ENCODE measurements at regions not wholly inside any gene's neighbourhood (a gene's known extent, or its start where the extent isn't known, plus 50 kb on each side); places are given as distances from the start of the nearest gene placed in this dataset.

DNA sequence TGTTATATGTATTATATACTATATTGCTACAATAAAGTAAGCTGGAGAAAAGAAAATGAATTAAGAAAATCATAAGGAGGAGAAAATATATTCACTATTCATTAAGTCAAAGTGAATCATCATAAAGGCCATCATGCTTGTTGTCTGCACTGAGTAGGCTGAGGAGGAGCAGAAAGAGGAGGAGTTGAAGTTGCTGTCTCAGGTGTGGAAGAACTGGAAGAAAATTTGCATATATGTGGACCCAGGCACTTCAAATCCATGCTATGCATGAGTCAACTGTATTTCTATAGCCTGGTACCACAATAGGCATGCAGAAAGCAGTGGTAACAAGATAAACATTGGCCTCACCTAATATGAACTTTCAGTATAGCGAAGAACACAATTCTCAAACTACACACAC lies 135.9 kb upstream of the SGCG start:
- Histone ChIP-seq H3K79me1 (ENCODE audit: low read depth in 1 of 2, low read length in 2 of 2) (no peaks in the 10 kb centered on the region), H2BK5ac (ENCODE audit: low read depth, low read length, poor library complexity, severe bottlenecking) (no peak overlapping the region), H3K4me3 (ENCODE audit: insufficient read depth, low read depth, low read length) (no peak overlapping the region), H2AK9ac (replicated peaks; ENCODE audit: low read depth, low read length, poor library complexity) (no peak overlapping the region), H3K9me3 (ENCODE audit: control insufficient read depth, insufficient read depth, low read length) (no peaks in the 10 kb centered on the region), H3K4me2 (ENCODE audit: low read depth, low read length) (no peak overlapping the region), H2BK20ac (ENCODE audit: low read depth, low read length) (no peak overlapping the region), H3K27me3 (ENCODE audit: control insufficient read depth, insufficient read depth, low read length) (no peaks in the 10 kb centered on the region), H3K14ac (replicated peaks; ENCODE audit: low read depth, low read length) (no peak overlapping the region), H2BK15ac (ENCODE audit: low read depth, low read length) (no peak overlapping the region), H3K56ac (ENCODE audit: extremely low read depth, insufficient read depth, low read length) (no peak overlapping the region), H3K23ac (ENCODE audit: low read depth, low read length) (no peak overlapping the region), H4K5ac (ENCODE audit: low read depth, low read length) (no peak overlapping the region), H3K27ac (ENCODE audit: insufficient read depth, low read length) (no peak overlapping the region), H3K4ac (ENCODE audit: low read depth, low read length) (no peak overlapping the region), H4K20me1 (ENCODE audit: insufficient read depth, low read length) (no peaks in the 10 kb centered on the region), H2AK5ac (ENCODE audit: low read depth, low read length) (no peak overlapping the region), H4K91ac (ENCODE audit: insufficient read depth, low read depth, low read length) (no peak overlapping the region), H3K36me3 (ENCODE audit: control insufficient read depth, insufficient read depth, low read length) (no peaks in the 10 kb centered on the region), H4K8ac (ENCODE audit: low read depth in 2 of 2, low read length in 2 of 2) (no peak overlapping the region), H3K9me1 (ENCODE audit: insufficient read depth, low read length) (no peaks in the 10 kb centered on the region), H3K4me1 (ENCODE audit: control insufficient read depth, insufficient read depth, low read length) (no peaks in the 10 kb centered on the region), H2AFZ (replicated peaks; ENCODE audit: low read length, poor library complexity) (no peak overlapping the region), H2BK120ac (ENCODE audit: low read depth, low read length) (no peak overlapping the region), H3K9ac (ENCODE audit: low read depth, low read length) (no peak overlapping the region), H3K18ac (ENCODE audit: low read depth, low read length) (no peak overlapping the region)
- POLR2A ChIA-PET (ENCODE audit: unreplicated experiment), result no interaction called here
- no peak for ATAC-seq (ENCODE audit: low read depth)
- dilution Hi-C loops (cut with HindIII; ENCODE audit: low sequenced_read_pairs, unreplicated experiment), result no loop called here
- DNase-seq, result no peak
- no CpG with 5 or more reads among the region's 1 CpG for WGBS, 2 experiments (ENCODE audit: extremely low coverage in 2 of 2, insufficient read length in 1 of 2)
- TF ChIP-seq CEBPB (IDR thresholded peaks at IDR 0.05; ENCODE audit: low read depth, low read length), result no peak
- TF ChIP-seq MXI1 (IDR thresholded peaks at IDR 0.05; ENCODE audit: borderline replicate concordance, low read depth, low read length), result no peak
- no peak for TF ChIP-seq NFE2L2 (IDR thresholded peaks at IDR 0.05; ENCODE audit: low read depth, low read length)
- no peak for TF ChIP-seq SMC3 (IDR thresholded peaks at IDR 0.05; ENCODE audit: low read depth, low read length)
- no peak for TF ChIP-seq RCOR1 (IDR thresholded peaks at IDR 0.05; ENCODE audit: insufficient replicate concordance, low read length)
- TF ChIP-seq CTCF (conservative IDR thresholded peaks at IDR 0.05; ENCODE audit: low read depth, low read length), result no peak
- TF ChIP-seq POLR2A (IDR thresholded peaks at IDR 0.05; ENCODE audit: low read depth, low read length), result no peak
- TF ChIP-seq, protein P1, sequence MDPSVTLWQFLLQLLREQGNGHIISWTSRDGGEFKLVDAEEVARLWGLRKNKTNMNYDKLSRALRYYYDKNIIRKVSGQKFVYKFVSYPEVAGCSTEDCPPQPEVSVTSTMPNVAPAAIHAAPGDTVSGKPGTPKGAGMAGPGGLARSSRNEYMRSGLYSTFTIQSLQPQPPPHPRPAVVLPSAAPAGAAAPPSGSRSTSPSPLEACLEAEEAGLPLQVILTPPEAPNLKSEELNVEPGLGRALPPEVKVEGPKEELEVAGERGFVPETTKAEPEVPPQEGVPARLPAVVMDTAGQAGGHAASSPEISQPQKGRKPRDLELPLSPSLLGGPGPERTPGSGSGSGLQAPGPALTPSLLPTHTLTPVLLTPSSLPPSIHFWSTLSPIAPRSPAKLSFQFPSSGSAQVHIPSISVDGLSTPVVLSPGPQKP (IDR thresholded peaks at IDR 0.05; ENCODE audit: borderline replicate concordance, low read depth, low read length), result no peak
- TF ChIP-seq MAZ (IDR thresholded peaks at IDR 0.05; ENCODE audit: borderline replicate concordance, low read depth, low read length), result no peak
- TF ChIP-seq MAFK (IDR thresholded peaks at IDR 0.05; ENCODE audit: low read depth, low read length), result no peak
- TF ChIP-seq USF2 (IDR thresholded peaks at IDR 0.05; ENCODE audit: low read depth, low read length), result no peak
- TF ChIP-seq BHLHE40 (IDR thresholded peaks at IDR 0.05; ENCODE audit: low read depth, low read length), result no peak
- no peak for TF ChIP-seq CHD1 (IDR thresholded peaks at IDR 0.05; ENCODE audit: low read depth, low read length)
- TF ChIP-seq FOS (IDR thresholded peaks at IDR 0.05; ENCODE audit: low read depth, low read length), result no peak
- CTCF ChIA-PET, result no interaction called here
- intact Hi-C loops (cut with micrococcal nuclease), result no loop called here
- BruUV-seq (replicated peaks), result no TSS peak
- in situ Hi-C loops (cut with MboI; ENCODE audit: low sequenced_read_pairs), result no loop called here
